Keratinocyte (primary cell): ENCODE measurements at regions not wholly inside any gene's neighbourhood (a gene's known extent, or its start where the extent isn't known, plus 50 kb on each side); places are given as distances from the start of the nearest gene placed in this dataset.

Source experiments
- DNase-seq: peaks from one replicate; pipeline ENCODE4 v3.0.0-alpha.2; 2011; ENCODE audit warnings: low read depth, missing footprints, low spot score
- FAIRE-seq: peaks from 2 replicates; lab custom pipeline; 2011; peaks lifted over from hg19 to GRCh38; lab: Jason Lieb, UNC
- H2AFZ ChIP-seq: 2 replicates; pipeline ENCODE4 v1.6.0; 2012; ENCODE audit warnings: low read length, control low read depth, inconsistent platforms; ENCODE audit not compliant: control insufficient read depth
- H3K27ac ChIP-seq: 2 replicates; pipeline ENCODE4 v1.5.1; 2011; ENCODE audit warnings: low read length; ENCODE audit not compliant: control insufficient read depth, insufficient read depth
- H3K27me3 ChIP-seq: 3 replicates; pipeline ENCODE4 v1.6.0; 2011; ENCODE audit warnings: low read length; ENCODE audit not compliant: control insufficient read depth, insufficient read depth; ENCODE audit errors: extremely low read depth
- H3K36me3 ChIP-seq, 2 experiments: 2 replicates in 1 of 2; 3 replicates in 1 of 2; pipeline ENCODE4 v1.5.1; 2011; ENCODE audit warnings: low read length in 2 of 2, mild to moderate bottlenecking in 1 of 2; ENCODE audit not compliant: control insufficient read depth in 2 of 2, insufficient read depth in 2 of 2; ENCODE audit errors: extremely low read depth in 1 of 2
- H3K4me1 ChIP-seq: 3 replicates; pipeline ENCODE4 v1.5.1; 2011; ENCODE audit warnings: low read length; ENCODE audit not compliant: control insufficient read depth, insufficient read depth; ENCODE audit errors: extremely low read depth
- H3K4me2 ChIP-seq: 3 replicates; pipeline ENCODE4 v1.6.0; 2011; ENCODE audit warnings: low read depth, low read length; ENCODE audit not compliant: control insufficient read depth, insufficient read depth; ENCODE audit errors: extremely low read depth
- H3K4me3 ChIP-seq, 3 experiments: fragments of 200-600 bp in 1 of 3; sonication (generic) in 1 of 3; 2 replicates in 2 of 3; 3 replicates in 1 of 3; pipeline ENCODE4 v1.5.1; 2011 to 2016; ENCODE audit warnings: low read length in 3 of 3, mild to moderate bottlenecking in 3 of 3, control low read depth in 2 of 3, inconsistent platforms in 1 of 3, low read depth in 1 of 3, mixed read lengths in 1 of 3, mixed run types in 1 of 3, moderate library complexity in 1 of 3; ENCODE audit not compliant: control insufficient read depth in 2 of 3, insufficient read depth in 2 of 3; ENCODE audit errors: extremely low read depth in 1 of 3
- H3K79me2 ChIP-seq: 2 replicates; pipeline ENCODE4 v1.6.0; 2012; ENCODE audit warnings: low read length; ENCODE audit not compliant: control insufficient read depth, insufficient read depth
- H3K9ac ChIP-seq: 3 replicates; pipeline ENCODE4 v1.6.0; 2011; ENCODE audit warnings: low read length; ENCODE audit not compliant: control insufficient read depth, insufficient read depth; ENCODE audit errors: extremely low read depth
- H3K9me1 ChIP-seq: 3 replicates; pipeline ENCODE4 v1.6.0; 2011; ENCODE audit warnings: low read length; ENCODE audit not compliant: control insufficient read depth, insufficient read depth; ENCODE audit errors: extremely low read depth
- H3K9me3 ChIP-seq: 2 replicates; pipeline ENCODE4 v1.5.1; 2012; ENCODE audit warnings: low read depth, low read length; ENCODE audit not compliant: control insufficient read depth
- H4K20me1 ChIP-seq: 3 replicates; pipeline ENCODE4 v1.6.0; 2011; ENCODE audit warnings: low read length; ENCODE audit not compliant: control insufficient read depth, insufficient read depth; ENCODE audit errors: extremely low read depth
- EZH2 ChIP-seq: IDR thresholded peaks from one replicate; pipeline ENCODE4 v1.6.1; 2012; ENCODE audit warnings: inconsistent platforms, mild to moderate bottlenecking, low read length, moderate library complexity
- dilution Hi-C: fragments of 300-500 bp; cut with MboI; formaldehyde crosslinking; loops from one replicate; pipeline ENCODE4 v1.7.0; 2020; ENCODE audit warnings: low sequenced_read_pairs; ENCODE audit not compliant: extremely low pct_ligation_motif_present
- TF ChIP-seq, protein P1 (sequence below), 3 experiments: IDR thresholded peaks in 1 of 3; conservative IDR thresholded peaks in 1 of 3; optimal IDR thresholded peaks in 1 of 3; 2 replicates in 2 of 3; 3 replicates in 1 of 3; pipeline versions ENCODE3 to v1.5.1; 2011; ENCODE audit warnings: low read length in 3 of 3, mild to moderate bottlenecking in 3 of 3, moderate library complexity in 2 of 3, control low read depth in 1 of 3, inconsistent platforms in 1 of 3; ENCODE audit not compliant: insufficient read depth in 2 of 3; ENCODE audit errors: extremely low read depth in 1 of 3

DNA sequence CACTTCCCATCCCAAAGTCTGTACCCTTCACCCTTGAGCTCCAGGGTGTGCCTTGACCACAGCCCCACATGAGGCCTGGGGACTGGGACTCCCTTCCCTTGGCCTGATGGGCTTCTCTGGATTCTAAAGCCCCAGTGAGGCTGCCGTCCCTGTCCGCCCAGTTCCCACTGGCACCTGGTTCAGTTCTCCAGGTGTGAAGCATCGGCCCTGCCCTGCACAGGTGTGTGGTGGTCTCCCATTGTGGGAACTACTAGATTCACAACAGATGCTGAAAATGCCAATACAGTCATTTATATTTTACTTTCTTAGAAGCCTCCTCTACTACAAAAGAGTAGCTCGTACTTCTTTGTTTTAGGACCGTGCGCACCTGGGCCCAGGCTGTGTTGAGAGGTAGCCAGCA is 72.8 kb downstream of the TTLL2 start:
- Histone ChIP-seq H3K27ac (no peak overlapping the region), H4K20me1 (no peaks in the 10 kb centered on the region), H3K4me1 (no peaks in the 10 kb centered on the region), H3K4me2 (no peak overlapping the region), H3K9me3 (no peaks in the 10 kb centered on the region), H3K36me3 (no peaks in the 10 kb centered on the region), H3K9me1 (no peaks in the 10 kb centered on the region), H3K27me3 (no peaks in the 10 kb centered on the region), H3K4me3 (no peak overlapping the region), H2AFZ (no peak overlapping the region), H3K9ac (no peak overlapping the region), H3K79me2 (no peaks in the 10 kb centered on the region)
- TF ChIP-seq, protein P1, sequence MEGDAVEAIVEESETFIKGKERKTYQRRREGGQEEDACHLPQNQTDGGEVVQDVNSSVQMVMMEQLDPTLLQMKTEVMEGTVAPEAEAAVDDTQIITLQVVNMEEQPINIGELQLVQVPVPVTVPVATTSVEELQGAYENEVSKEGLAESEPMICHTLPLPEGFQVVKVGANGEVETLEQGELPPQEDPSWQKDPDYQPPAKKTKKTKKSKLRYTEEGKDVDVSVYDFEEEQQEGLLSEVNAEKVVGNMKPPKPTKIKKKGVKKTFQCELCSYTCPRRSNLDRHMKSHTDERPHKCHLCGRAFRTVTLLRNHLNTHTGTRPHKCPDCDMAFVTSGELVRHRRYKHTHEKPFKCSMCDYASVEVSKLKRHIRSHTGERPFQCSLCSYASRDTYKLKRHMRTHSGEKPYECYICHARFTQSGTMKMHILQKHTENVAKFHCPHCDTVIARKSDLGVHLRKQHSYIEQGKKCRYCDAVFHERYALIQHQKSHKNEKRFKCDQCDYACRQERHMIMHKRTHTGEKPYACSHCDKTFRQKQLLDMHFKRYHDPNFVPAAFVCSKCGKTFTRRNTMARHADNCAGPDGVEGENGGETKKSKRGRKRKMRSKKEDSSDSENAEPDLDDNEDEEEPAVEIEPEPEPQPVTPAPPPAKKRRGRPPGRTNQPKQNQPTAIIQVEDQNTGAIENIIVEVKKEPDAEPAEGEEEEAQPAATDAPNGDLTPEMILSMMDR (optimal IDR thresholded peaks at IDR 0.05 in 1 of 3, IDR thresholded peaks at IDR 0.05 in 1 of 3, conservative IDR thresholded peaks at IDR 0.05 in 1 of 3; ENCODE audit: extremely low read depth in 1 of 3, insufficient read depth in 2 of 3, low read length in 3 of 3), result no peak
- no peak for TF ChIP-seq EZH2
- no peak for DNase-seq
- dilution Hi-C loops, result no loop called here
- no peak for FAIRE-seq

DNA sequence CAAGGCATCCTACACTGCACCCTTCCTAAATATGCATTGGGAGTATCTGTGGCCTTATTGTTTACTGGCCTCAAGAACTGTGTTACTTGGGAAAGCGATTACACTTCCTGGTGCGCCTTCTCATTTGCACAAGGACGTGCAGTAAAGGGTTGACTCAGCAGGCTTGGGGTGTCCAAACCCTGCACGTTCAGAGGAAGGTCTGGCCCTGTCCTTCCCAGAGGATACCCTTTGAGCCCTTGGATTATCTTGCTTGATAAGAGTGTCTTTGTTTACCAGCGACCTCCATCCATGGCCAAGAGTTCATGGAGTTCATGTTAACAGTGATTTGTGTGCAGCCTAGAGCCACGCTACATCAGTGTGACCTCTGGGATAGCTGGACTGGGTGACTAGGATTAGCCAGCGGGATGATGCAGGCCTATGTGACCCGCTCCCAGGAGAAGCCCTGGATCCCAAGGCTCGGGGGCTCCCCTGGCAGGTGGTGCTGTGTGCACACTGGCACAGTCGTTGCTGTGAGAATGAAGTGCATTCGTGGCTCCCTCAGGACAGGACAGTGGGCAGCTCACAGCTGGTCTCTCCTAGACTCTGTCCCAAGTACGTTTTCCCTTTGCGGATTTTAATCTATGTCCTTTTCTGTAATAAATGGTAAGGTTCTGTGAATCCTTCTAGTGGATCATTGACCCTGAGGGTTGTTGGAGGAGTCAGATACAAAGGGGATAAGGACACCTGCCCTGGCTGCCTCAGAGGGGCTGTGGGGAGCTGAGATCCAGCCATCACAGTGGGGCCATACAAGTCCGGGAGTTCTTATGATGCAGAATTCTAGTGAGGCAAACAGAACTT is 73.5 kb downstream of the TTLL2 start:
- H3K27ac ChIP-seq, result no peak overlapping the region
- no peak for FAIRE-seq
- no peak overlapping the region for H3K9ac ChIP-seq
- no peaks in the 10 kb centered on the region for H3K9me1 ChIP-seq
- H3K79me2 ChIP-seq, result no peaks in the 10 kb centered on the region
- no peaks in the 10 kb centered on the region for H3K9me3 ChIP-seq
- no peaks in the 10 kb centered on the region for H3K27me3 ChIP-seq
- no peaks in the 10 kb centered on the region for H3K36me3 ChIP-seq
- TF ChIP-seq, protein P1 (optimal IDR thresholded peaks at IDR 0.05 in 1 of 3, IDR thresholded peaks at IDR 0.05 in 1 of 3, conservative IDR thresholded peaks at IDR 0.05 in 1 of 3; ENCODE audit: extremely low read depth in 1 of 3, insufficient read depth in 2 of 3, low read length in 3 of 3), result no peak
- no peak for TF ChIP-seq EZH2
- no peaks in the 10 kb centered on the region for H4K20me1 ChIP-seq
- no peak overlapping the region for H2AFZ ChIP-seq
- no peaks in the 10 kb centered on the region for H3K4me1 ChIP-seq
- dilution Hi-C loops, result no loop called here
- no peak for DNase-seq
- H3K4me3 ChIP-seq, result no peak overlapping the region
- no peak overlapping the region for H3K4me2 ChIP-seq
